ENCODE measurements at regions not wholly inside any gene's neighbourhood (a gene's known extent, or its start where the extent isn't known, plus 50 kb on each side); places are given as distances from the start of the nearest gene placed in this dataset.

DNA sequence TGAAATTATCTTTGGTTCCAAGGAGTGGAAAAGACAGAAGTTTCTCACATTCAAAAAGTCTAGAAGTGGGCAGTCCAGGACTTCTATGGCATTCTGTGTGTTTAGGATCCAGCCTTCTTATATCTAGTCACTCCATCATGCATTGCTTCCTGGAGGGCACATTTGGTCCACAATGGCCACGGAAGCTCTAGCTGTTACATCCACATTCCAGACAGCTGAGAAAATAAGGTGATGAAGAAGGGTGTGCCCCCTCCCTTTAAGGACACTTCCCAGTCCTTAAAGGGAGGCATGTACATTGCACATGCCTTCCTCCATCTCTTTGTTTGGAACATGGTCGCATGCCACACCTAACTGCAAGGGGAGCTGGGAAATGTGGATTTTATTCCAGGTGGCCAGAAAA lies 59.9 kb upstream of the BZW1 start:
- no peak for TF ChIP-seq POLR2A (IDR thresholded peaks at IDR 0.05)
- TF ChIP-seq, protein P1, sequence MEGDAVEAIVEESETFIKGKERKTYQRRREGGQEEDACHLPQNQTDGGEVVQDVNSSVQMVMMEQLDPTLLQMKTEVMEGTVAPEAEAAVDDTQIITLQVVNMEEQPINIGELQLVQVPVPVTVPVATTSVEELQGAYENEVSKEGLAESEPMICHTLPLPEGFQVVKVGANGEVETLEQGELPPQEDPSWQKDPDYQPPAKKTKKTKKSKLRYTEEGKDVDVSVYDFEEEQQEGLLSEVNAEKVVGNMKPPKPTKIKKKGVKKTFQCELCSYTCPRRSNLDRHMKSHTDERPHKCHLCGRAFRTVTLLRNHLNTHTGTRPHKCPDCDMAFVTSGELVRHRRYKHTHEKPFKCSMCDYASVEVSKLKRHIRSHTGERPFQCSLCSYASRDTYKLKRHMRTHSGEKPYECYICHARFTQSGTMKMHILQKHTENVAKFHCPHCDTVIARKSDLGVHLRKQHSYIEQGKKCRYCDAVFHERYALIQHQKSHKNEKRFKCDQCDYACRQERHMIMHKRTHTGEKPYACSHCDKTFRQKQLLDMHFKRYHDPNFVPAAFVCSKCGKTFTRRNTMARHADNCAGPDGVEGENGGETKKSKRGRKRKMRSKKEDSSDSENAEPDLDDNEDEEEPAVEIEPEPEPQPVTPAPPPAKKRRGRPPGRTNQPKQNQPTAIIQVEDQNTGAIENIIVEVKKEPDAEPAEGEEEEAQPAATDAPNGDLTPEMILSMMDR (IDR thresholded peaks at IDR 0.05) = no peak
